SIG-M5 (cell line): ENCODE measurements at regions not wholly inside any gene's neighbourhood (a gene's known extent, or its start where the extent isn't known, plus 50 kb on each side); places are given as distances from the start of the nearest gene placed in this dataset.

ENCODE experiments used
- DNase-seq: peaks from one replicate; lab custom pipeline; 2025; lab: John Stamatoyannopoulos, UW

GRCh38 chr3:174403831-174404230, 455.3 kb upstream of the NAALADL2 start:
- DNase-seq = no peak

- DNase-seq = no peak
Observed at GRCh38 chr3:174408310-174408709, 450.8 kb upstream of the NAALADL2 start.

GRCh38 chr3:174409086-174409743, 449.9 kb upstream of the NAALADL2 start:
- no peak for DNase-seq

GRCh38 chr3:174413062-174413912, 445.8 kb upstream of the NAALADL2 start:
- DNase-seq = no peak

- no peak for DNase-seq
Observed at GRCh38 chr3:174414902-174415301, 444.2 kb upstream of the NAALADL2 start.

- no peak for DNase-seq
Observed at GRCh38 chr3:174417573-174417972, 441.6 kb upstream of the NAALADL2 start.

DNA sequence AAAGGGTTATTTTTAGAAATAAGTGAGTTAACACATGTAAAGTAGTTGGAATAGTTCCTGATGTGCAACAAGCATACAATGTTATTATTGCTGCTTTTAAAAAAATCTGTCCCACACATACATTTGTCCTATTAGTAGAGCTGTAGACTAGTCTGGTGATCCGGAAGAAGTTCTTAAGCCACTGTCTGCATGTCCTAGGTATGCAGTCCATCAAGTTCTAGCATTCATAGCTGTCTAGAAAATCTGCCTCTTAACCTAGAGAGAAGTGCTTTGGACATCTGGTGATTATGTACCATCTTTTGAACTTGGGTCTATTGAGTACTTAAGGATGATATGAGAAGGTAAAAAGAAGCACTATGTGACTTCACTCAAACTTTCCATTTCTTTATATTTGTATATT, 439.9 kb upstream of the NAALADL2 start:
- no peak for DNase-seq

GRCh38 chr3:174423936-174424335, 435.2 kb upstream of the NAALADL2 start:
- DNase-seq = no peak

GRCh38 chr3:174424656-174425055, 434.5 kb upstream of the NAALADL2 start:
- DNase-seq = no peak

GRCh38 chr3:174425422-174425821, 433.7 kb upstream of the NAALADL2 start:
- DNase-seq = no peak

DNA sequence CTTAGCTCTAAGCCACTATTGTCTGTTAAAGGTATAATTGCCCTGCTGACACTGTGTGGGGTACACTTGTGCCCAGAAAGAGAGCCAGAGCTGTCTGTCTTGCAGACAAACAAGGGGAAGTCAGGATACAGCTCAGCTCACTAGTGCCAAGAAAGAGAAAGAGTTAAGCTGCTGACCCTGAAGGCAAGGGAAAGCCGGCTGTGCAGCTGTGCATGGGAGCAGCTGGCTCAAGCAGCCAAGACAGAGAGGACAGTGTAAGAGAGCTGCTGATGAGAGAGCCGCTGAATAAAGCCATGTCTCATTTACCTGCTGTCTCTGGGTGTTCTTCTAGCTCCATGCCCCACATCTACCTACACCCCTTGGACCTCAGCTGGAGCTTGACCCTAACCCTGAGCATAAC, 428.1 kb upstream of the NAALADL2 start:
- no peak for DNase-seq

GRCh38 chr3:174431717-174432116, 427.4 kb upstream of the NAALADL2 start:
- no peak for DNase-seq

DNA sequence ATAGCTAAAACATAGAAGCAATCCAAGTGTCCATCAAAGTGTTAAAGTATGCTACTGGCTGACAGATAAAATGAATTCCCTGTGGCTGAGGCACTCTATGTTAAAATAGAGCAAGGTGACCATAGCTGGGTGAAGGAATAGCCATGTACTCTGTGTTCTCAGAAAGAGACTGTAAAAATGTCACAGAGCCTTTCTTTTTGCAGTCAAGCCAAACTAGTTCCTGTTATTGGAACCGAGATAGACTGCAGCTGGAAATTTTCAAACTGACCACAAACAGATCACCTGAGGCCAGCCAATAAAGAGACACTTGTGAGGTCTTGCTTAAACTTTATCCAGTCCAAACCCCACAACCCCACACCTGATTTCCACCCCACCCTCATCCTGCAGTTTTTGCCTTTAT, 422.8 kb upstream of the NAALADL2 start:
- no peak for DNase-seq

- DNase-seq = no peak
Observed at GRCh38 chr3:174438501-174439145, 420.5 kb upstream of the NAALADL2 start.

GRCh38 chr3:174439331-174440252, 419.5 kb upstream of the NAALADL2 start:
- DNase-seq = no peak

DNA sequence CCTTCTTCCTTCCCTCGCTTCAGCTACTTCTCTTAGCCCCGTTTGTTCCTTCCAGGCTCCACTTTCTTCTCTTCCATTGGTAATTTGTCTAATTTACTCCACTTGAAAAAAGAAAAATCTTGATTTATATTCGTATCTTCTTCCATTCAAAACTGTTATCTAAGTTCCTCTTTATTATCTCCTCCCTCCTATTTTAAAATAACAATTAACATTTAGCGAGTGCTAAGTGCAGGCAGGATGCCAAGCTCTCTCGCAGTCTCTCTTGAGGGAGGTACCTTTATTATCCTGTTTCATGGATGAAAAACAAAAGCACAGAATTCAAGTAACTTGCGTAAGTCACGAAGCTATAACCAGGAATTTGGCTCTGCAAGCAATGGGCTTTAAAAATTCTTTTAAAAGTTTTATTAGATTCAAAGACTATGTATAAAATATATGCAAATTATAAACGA, 418.9 kb upstream of the NAALADL2 start:
- DNase-seq = no peak

GRCh38 chr3:174440741-174441587, 418.2 kb upstream of the NAALADL2 start:
- no peak for DNase-seq

DNA sequence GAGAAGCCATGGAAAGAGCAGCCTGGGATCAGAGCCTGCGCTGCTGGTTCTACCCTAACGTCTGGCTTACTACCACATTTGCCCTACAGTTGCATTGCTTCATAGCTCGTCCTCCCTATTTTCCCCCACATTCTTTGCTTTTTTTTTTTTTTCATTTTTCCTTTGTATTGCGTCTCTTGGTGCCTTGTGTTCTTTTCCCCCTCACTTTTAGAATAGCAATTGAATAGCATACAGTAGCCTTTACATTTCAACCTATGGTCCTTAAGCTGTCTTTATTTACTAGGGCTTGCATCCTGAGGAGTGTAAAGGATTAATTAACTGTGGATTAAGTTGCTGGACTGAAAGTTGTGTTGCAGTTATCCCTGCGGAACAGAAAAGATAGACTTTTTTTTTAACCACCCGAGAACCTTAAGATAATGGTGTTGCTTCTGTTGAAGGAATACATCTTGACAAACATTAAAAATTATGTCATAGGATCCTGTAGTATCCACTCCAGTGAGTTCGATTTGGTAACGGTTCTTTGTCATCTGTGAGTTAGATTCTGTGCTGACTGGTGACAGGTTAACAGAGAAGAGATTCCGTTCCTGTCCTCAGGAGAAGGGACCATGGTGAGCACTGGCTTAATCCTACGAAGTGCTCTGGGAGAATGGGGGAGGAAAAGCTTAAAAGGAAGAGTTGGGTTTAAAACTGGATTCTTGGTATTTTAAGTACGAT, 417.4 kb upstream of the NAALADL2 start:
- DNase-seq = no peak

GRCh38 chr3:174442302-174442682, 416.8 kb upstream of the NAALADL2 start:
- no peak for DNase-seq

DNA sequence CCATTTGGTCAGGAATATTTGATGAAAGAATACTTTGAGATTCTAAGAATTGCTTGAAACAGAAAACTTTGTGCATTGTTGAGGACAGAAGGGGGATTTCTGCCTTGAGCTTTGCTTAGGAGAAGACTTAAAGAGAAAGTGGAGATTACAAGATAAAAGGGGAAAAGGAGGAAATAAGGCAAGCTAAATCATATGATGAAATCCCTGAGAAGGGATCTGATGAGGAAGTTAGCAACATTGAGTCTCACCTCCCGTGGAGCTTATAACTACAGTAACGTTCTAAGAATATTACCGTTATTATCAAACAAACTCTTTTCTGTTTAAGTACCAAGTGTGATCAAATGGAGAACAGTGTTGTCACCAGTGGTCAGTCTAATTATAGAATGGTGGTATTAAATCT, 414.7 kb upstream of the NAALADL2 start:
- DNase-seq = no peak
